Endothelial cell of umbilical vein (primary cell): ENCODE measurements at regions not wholly inside any gene's neighbourhood (a gene's known extent, or its start where the extent isn't known, plus 50 kb on each side); places are given as distances from the start of the nearest gene placed in this dataset.

Experiments
- BruUV-seq: library from RNA; stranded (reverse); fragments of 400-500 nt; replicated peaks from 2 replicates; lab custom pipeline; 2021; lab: Mats Ljungman, UMichigan
- CTCF ChIA-PET: fragments of 300-600, 350-600 bp; sonication (Branson Sonifier 250); formaldehyde crosslinking; loops from one replicate; lab custom pipeline; 2021; ENCODE audit warnings: antibody characterized with exemption, inconsistent platforms; lab: Charles Lee
- POLR2A ChIA-PET: fragments of 300-600, 350-600 bp; sonication (Branson Sonifier 250); formaldehyde crosslinking; loops from one replicate; lab custom pipeline; 2021; ENCODE audit warnings: antibody characterized with exemption, inconsistent platforms; lab: Charles Lee
- DNase-seq: peaks from one replicate; pipeline ENCODE4 v3.0.0-alpha.2; 2011; ENCODE audit warnings: low read depth, low spot score
- FAIRE-seq: peaks from 2 replicates; lab custom pipeline; 2011; peaks lifted over from hg19 to GRCh38; lab: Jason Lieb, UNC
- H2AFZ ChIP-seq: 2 replicates; pipeline ENCODE4 v1.6.0; 2012; ENCODE audit warnings: low read depth, low read length, control low read depth, inconsistent platforms
- H3K27ac ChIP-seq: 2 replicates; pipeline ENCODE4 v1.5.1; 2011; ENCODE audit warnings: low read depth, mild to moderate bottlenecking, control low read depth, low read length, moderate library complexity; ENCODE audit not compliant: insufficient read depth
- H3K27me3 ChIP-seq, 2 experiments: 2 replicates each; pipeline versions ENCODE4 v1.6.0 to v1.6.1; 2011; ENCODE audit warnings: low read length in 2 of 2, mixed read lengths in 1 of 2; ENCODE audit not compliant: control insufficient read depth in 2 of 2, insufficient read depth in 2 of 2
- H3K36me3 ChIP-seq, 2 experiments: 2 replicates in 1 of 2; 3 replicates in 1 of 2; pipeline ENCODE4 v1.5.1; 2011; ENCODE audit warnings: low read length in 2 of 2, mild to moderate bottlenecking in 1 of 2, moderate library complexity in 1 of 2; ENCODE audit not compliant: control insufficient read depth in 2 of 2, insufficient read depth in 2 of 2; ENCODE audit errors: extremely low read depth in 1 of 2
- H3K4me1 ChIP-seq: 3 replicates; pipeline ENCODE4 v1.5.1; 2011; ENCODE audit warnings: mild to moderate bottlenecking, low read length; ENCODE audit not compliant: control insufficient read depth, insufficient read depth; ENCODE audit errors: extremely low read depth
- H3K4me2 ChIP-seq: 2 replicates; pipeline ENCODE4 v1.6.1; 2011; ENCODE audit warnings: low read length, control low read depth, mixed read lengths; ENCODE audit not compliant: insufficient read depth
- H3K4me3 ChIP-seq, 3 experiments: fragments of 200-600 bp in 1 of 3; sonication (generic), shearing (Covaris generic) in 1 of 3; replicated peaks in 1 of 3; 2 replicates each; pipeline ENCODE4 v1.5.1; 2011 to 2016; ENCODE audit warnings: control low read depth in 3 of 3, low read length in 3 of 3, mild to moderate bottlenecking in 2 of 3, inconsistent platforms in 1 of 3, low read depth in 1 of 3, moderate library complexity in 1 of 3; ENCODE audit not compliant: insufficient read depth in 1 of 3
- H3K79me2 ChIP-seq: 2 replicates; pipeline ENCODE4 v1.6.0; 2012; ENCODE audit warnings: low read length, inconsistent platforms; ENCODE audit not compliant: control insufficient read depth, insufficient read depth
- H3K9ac ChIP-seq: replicated peaks from 2 replicates; pipeline ENCODE3; 2011; ENCODE audit warnings: low read length, control low read depth; ENCODE audit not compliant: insufficient read depth; ENCODE audit errors: extremely low read depth
- H3K9me1 ChIP-seq: replicated peaks from 3 replicates; pipeline ENCODE4 v1.6.0; 2011; ENCODE audit warnings: mild to moderate bottlenecking, low read length; ENCODE audit not compliant: control insufficient read depth, insufficient read depth; ENCODE audit errors: extremely low read depth
- H3K9me3 ChIP-seq: replicated peaks from 2 replicates; pipeline ENCODE4 v1.5.1; 2012; ENCODE audit warnings: low read length, inconsistent platforms; ENCODE audit not compliant: control insufficient read depth, insufficient read depth
- H4K20me1 ChIP-seq: replicated peaks from 2 replicates; pipeline ENCODE3; 2011; ENCODE audit warnings: mild to moderate bottlenecking, low read length; ENCODE audit not compliant: control insufficient read depth, insufficient read depth; ENCODE audit errors: extremely low read depth
- CTCF ChIP-seq, 2 donors: IDR thresholded peaks; 1 replicate in 1 of 2; 2 replicates in 1 of 2; pipeline ENCODE4 v1.5.1; 2011; ENCODE audit warnings: low read length in 2 of 2, mild to moderate bottlenecking in 2 of 2, moderate library complexity in 2 of 2, control low read depth in 1 of 2, inconsistent platforms in 1 of 2, low read depth in 1 of 2; ENCODE audit not compliant: insufficient read depth in 1 of 2; ENCODE audit errors: extremely low read depth in 1 of 2
- EZH2 ChIP-seq: IDR thresholded peaks from 2 replicates; pipeline ENCODE4 v1.6.1; 2012; ENCODE audit warnings: borderline replicate concordance, low read depth, mild to moderate bottlenecking, moderate library complexity, low read length, inconsistent platforms; ENCODE audit not compliant: severe bottlenecking
- FOS ChIP-seq: IDR thresholded peaks from 2 replicates; pipeline ENCODE4 v1.6.1; 2011; ENCODE audit warnings: mild to moderate bottlenecking, low read length, moderate library complexity, borderline replicate concordance; ENCODE audit not compliant: insufficient read depth
- GATA2 ChIP-seq: IDR thresholded peaks from 2 replicates; pipeline ENCODE4 v1.7.0; 2011; ENCODE audit warnings: low read depth, mild to moderate bottlenecking, moderate library complexity, mixed read lengths, low read length; ENCODE audit not compliant: insufficient read length, insufficient read depth
- JUN ChIP-seq: IDR thresholded peaks from 2 replicates; pipeline ENCODE4 v1.6.1; 2011; ENCODE audit warnings: borderline replicate concordance, low read depth; ENCODE audit not compliant: insufficient read length, insufficient read depth
- MAX ChIP-seq: IDR thresholded peaks from 2 replicates; pipeline ENCODE4 v1.6.1; 2011; ENCODE audit not compliant: insufficient read depth, insufficient read length
- MYC ChIP-seq: IDR thresholded peaks from one replicate; pipeline ENCODE4 v1.6.1; 2011; ENCODE audit warnings: mild to moderate bottlenecking, low read depth, low read length
- POLR2A ChIP-seq: IDR thresholded peaks from 2 replicates; pipeline ENCODE4 v1.6.1; 2012; ENCODE audit warnings: low read depth, mild to moderate bottlenecking, control low read depth, low read length
- POLR2AphosphoS5 ChIP-seq: IDR thresholded peaks from 2 replicates; pipeline ENCODE4 v1.6.1; 2012; ENCODE audit warnings: low read depth, mild to moderate bottlenecking, control low read depth, low read length, moderate library complexity; ENCODE audit not compliant: insufficient read depth
- dilution Hi-C: fragments of 300-500 bp; cut with MboI; formaldehyde crosslinking; loops from one replicate; pipeline ENCODE4 v1.15.0; 2019; ENCODE audit warnings: low sequenced_read_pairs; ENCODE audit not compliant: extremely low pct_ligation_motif_present
- intact Hi-C: fragments of 100-400 bp; cut with micrococcal nuclease; formaldehyde crosslinking; loops from one replicate; pipeline ENCODE4 v1.10.0; 2022

DNA sequence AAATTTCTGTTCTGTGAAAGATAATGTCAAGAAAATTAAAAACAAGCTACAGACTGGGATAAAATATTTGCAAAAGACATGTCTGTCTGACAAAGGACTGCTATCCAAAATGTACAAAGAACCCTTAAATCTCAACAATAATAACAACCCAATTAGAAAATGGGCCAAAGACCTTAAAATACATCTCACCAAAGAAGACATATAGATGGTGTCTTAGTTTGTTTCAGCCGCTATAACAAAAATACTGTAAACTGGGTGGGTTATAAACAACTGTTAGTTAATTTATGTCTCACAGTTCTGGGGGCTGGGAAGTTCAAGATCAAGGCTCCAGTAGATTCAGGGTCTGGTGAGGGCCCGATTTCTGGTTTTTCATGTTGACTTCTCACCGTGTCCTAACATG, 106.2 kb upstream of the AGTR1 start:
- ChIA-PET CTCF (interaction anchor here (1.4 kb wide), 1 partner anchor 13 kb away, joined by 4 read pairs; no protein-coding TSS in a partner anchor), POLR2A (no interaction called here)
- no peak overlapping the region for H3K9ac ChIP-seq
- H3K79me2 ChIP-seq, result no peaks in the 10 kb centered on the region
- no peak overlapping the region for H2AFZ ChIP-seq
- no peaks in the 10 kb centered on the region for H3K9me1 ChIP-seq
- FAIRE-seq (no peak), DNase-seq (no peak)
- H3K27me3 ChIP-seq, result no peaks in the 10 kb centered on the region
- TF ChIP-seq MAX (no peak), POLR2AphosphoS5 (no peak), MYC (no peak), GATA2 (no peak), EZH2 (no peak), JUN (no peak), CTCF (IDR thresholded peaks at IDR 0.05; ENCODE audit: extremely low read depth in 1 of 2, insufficient read depth in 1 of 2, low read depth in 1 of 2, low read length in 2 of 2) (no peak), POLR2A (no peak), FOS (no peak)
- H3K4me1 ChIP-seq, result no peaks in the 10 kb centered on the region
- H3K4me3 ChIP-seq, result no peak overlapping the region
- intact Hi-C loops (no loop called here), dilution Hi-C loops (no loop called here)
- H3K27ac ChIP-seq, result no peak overlapping the region
- H3K9me3 ChIP-seq, result no peaks in the 10 kb centered on the region
- H3K36me3 ChIP-seq, result no peaks in the 10 kb centered on the region
- no peaks in the 10 kb centered on the region for H4K20me1 ChIP-seq
- H3K4me2 ChIP-seq, result no peak overlapping the region
- no TSS peak for BruUV-seq
